DOHH2 (cell line): ENCODE measurements at regions not wholly inside any gene's neighbourhood (a gene's known extent, or its start where the extent isn't known, plus 50 kb on each side); places are given as distances from the start of the nearest gene placed in this dataset.

Source experiments
- CTCF ChIP-seq: fragments of 200-600 bp; sonication (generic); IDR thresholded peaks from one replicate; pipeline ENCODE4 v1.5.1; 2014; ENCODE audit warnings: antibody characterized with exemption, mild to moderate bottlenecking, low read depth, low read length; ENCODE audit not compliant: poor library complexity, severe bottlenecking
- EZH2phosphoT487 ChIP-seq: fragments of 200-600 bp; sonication (generic); IDR thresholded peaks from 2 replicates; pipeline ENCODE4 v1.6.1; 2017; ENCODE audit warnings: borderline replicate concordance, mild to moderate bottlenecking, antibody characterized with exemption, low read length, moderate library complexity, mixed read lengths

GRCh38 chr21:16667395-16667794 is 845.4 kb upstream of the CXADR start:
- TF ChIP-seq CTCF (no peak), EZH2phosphoT487 (no peak)
